ENCODE measurements at regions not wholly inside any gene's neighbourhood (a gene's known extent, or its start where the extent isn't known, plus 50 kb on each side); places are given as distances from the start of the nearest gene placed in this dataset.
A peak's percentile ranks its signal among the peaks of the same experiment; 100 is the strongest.

DNA sequence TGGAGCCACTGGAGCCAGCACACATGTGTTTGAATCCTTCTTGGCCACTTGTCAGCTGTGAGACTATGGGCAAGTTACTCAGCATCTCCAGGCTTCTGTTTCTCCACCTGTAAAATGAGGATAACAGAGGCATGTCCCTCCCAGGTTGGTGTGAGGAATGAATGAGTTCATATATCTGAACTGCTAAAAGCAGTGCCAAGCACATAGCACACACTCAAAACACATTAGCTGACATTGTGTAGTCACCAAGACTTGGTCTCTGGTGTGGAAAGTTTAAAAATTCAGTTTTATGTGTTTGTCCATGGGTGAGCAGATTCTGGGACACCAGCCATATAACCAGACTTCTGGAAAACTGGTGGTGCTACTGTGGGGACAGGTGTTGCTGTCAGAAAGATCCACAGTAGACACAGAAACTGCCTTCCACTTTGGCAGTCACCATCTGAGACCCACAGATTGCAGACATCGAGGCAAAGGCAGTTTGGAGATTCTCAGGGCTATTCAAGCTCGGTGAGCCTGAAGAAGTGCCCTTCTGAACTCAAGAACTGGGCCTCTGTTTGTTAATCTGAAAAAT, 115.8 kb downstream of the MRPL14 start:
- Mint-ChIP-seq H3K4me1 (ENCODE audit: insufficient read depth, unreplicated experiment) (peaks cover 43% of the 10 kb centered on the region), H3K9me3 (ENCODE audit: unreplicated experiment) (no peaks in the 10 kb centered on the region), H3K27ac (ENCODE audit: low read depth, unreplicated experiment) (peak overlapping the region; percentile 94), H3K27me3 (ENCODE audit: insufficient read depth, unreplicated experiment) (no peaks in the 10 kb centered on the region), H3K36me3 (ENCODE audit: insufficient read depth, unreplicated experiment) (no peaks in the 10 kb centered on the region), H3K4me3 (ENCODE audit: unreplicated experiment) (no peak overlapping the region)
- TF ChIP-seq, protein P1, sequence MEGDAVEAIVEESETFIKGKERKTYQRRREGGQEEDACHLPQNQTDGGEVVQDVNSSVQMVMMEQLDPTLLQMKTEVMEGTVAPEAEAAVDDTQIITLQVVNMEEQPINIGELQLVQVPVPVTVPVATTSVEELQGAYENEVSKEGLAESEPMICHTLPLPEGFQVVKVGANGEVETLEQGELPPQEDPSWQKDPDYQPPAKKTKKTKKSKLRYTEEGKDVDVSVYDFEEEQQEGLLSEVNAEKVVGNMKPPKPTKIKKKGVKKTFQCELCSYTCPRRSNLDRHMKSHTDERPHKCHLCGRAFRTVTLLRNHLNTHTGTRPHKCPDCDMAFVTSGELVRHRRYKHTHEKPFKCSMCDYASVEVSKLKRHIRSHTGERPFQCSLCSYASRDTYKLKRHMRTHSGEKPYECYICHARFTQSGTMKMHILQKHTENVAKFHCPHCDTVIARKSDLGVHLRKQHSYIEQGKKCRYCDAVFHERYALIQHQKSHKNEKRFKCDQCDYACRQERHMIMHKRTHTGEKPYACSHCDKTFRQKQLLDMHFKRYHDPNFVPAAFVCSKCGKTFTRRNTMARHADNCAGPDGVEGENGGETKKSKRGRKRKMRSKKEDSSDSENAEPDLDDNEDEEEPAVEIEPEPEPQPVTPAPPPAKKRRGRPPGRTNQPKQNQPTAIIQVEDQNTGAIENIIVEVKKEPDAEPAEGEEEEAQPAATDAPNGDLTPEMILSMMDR (IDR thresholded peaks at IDR 0.05; ENCODE audit: unreplicated experiment) = no peak
- intact Hi-C loops (cut with micrococcal nuclease) = loop anchor here (5.0 kb wide), 1 partner anchor 239 kb away; the partner anchor contains the start of gene VEGFA
- BruUV-seq (replicated peaks) = no TSS peak
- no peak for DNase-seq (ENCODE audit: unreplicated experiment)
- ChIA-PET POLR2A (interaction anchor here (1.1 to 1.6 kb wide), 5 partner anchors 10 to 31 kb away, joined by 3 to 5 read pairs (median 3); no protein-coding TSS in a partner anchor), CTCF (interaction anchor here (0.6 to 1.4 kb wide), 5 partner anchors 10 to 316 kb away, joined by 3 to 5 read pairs (median 3); no protein-coding TSS in a partner anchor)

DNA sequence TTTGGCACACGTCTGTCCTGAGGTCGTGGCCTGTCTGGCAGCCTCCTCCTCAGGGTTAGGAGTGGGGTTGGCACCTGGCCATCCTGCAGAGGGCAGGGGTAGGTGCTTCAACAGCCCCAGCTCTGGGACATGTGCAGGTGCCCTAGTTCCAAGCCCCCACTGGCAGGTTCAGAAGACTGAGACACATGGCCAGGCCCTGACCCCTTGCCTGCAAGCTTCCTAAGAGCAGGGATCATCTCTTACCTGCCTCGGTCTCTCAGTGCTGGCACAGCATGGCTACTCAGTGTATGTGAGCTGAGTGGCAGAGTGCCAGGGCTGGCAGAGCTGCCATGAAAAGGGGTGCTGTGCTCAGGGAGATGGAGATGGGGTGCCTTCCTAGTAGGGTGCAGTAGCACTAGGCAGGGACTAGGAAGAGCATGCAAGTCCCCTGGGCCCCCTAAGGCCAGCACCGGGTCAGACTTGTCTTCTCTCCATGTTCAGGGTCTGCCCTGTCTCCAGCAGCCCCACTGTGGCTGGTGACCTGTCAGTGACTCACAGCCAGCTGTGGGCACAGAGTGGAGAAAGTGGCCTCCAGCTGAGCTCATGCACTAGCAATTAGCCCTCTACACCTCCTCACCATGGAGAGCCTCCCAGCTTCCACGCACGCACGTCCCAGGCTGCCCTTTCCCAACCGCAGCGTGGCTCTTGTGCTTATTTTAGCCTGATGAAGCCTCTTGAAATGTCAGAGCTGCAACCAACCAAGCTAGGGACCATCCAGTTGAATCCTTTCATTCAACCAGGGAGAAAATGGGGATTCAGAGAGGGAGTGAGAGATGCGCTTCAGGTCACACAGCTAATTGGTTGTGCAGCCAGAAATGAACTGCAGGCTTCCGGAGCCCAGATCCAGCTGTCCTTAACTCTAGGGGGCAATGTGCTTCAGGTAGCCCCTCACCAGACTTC, 116.6 kb downstream of the MRPL14 start:
- peaks cover 39% of the 10 kb centered on the region for H3K4me1 Mint-ChIP-seq (ENCODE audit: insufficient read depth, unreplicated experiment)
- H3K36me3 Mint-ChIP-seq (ENCODE audit: insufficient read depth, unreplicated experiment) = no peaks in the 10 kb centered on the region
- POLR2A ChIA-PET = interaction anchor here (0.7 to 1.6 kb wide), 7 partner anchors 10 to 240 kb away, joined by 3 to 5 read pairs (median 3); no protein-coding TSS in a partner anchor
- peak overlapping the region; percentile 25 for H3K4me3 Mint-ChIP-seq (ENCODE audit: unreplicated experiment)
- H3K27ac Mint-ChIP-seq (ENCODE audit: low read depth, unreplicated experiment) = peak overlapping the region; percentile 79
- no TSS peak for BruUV-seq (replicated peaks)
- H3K9me3 Mint-ChIP-seq (ENCODE audit: unreplicated experiment) = no peaks in the 10 kb centered on the region
- DNase-seq (ENCODE audit: unreplicated experiment) = peak; percentile 91
- TF ChIP-seq, protein P1 (IDR thresholded peaks at IDR 0.05; ENCODE audit: unreplicated experiment) = no peak
- intact Hi-C loops (cut with micrococcal nuclease) = loop anchor here (1.0 to 5.0 kb wide), 2 partner anchors 238 to 285 kb away; partner anchors contain the start of gene VEGFA
- CTCF ChIA-PET = interaction anchor here (0.6 to 1.4 kb wide), 5 partner anchors 9 to 315 kb away, joined by 3 to 5 read pairs (median 3); no protein-coding TSS in a partner anchor
- no peaks in the 10 kb centered on the region for H3K27me3 Mint-ChIP-seq (ENCODE audit: insufficient read depth, unreplicated experiment)

- Mint-ChIP-seq H3K36me3 (ENCODE audit: insufficient read depth, unreplicated experiment) (no peaks in the 10 kb centered on the region), H3K27me3 (ENCODE audit: insufficient read depth, unreplicated experiment) (no peaks in the 10 kb centered on the region), H3K9me3 (ENCODE audit: unreplicated experiment) (no peaks in the 10 kb centered on the region), H3K4me1 (ENCODE audit: insufficient read depth, unreplicated experiment) (peaks cover 44% of the 10 kb centered on the region), H3K4me3 (ENCODE audit: unreplicated experiment) (no peak overlapping the region), H3K27ac (ENCODE audit: low read depth, unreplicated experiment) (peak overlapping the region; percentile 79)
- intact Hi-C loops (cut with micrococcal nuclease) = loop anchor here (1.0 to 5.0 kb wide), 2 partner anchors 237 to 284 kb away; partner anchors contain the start of gene VEGFA
- ChIA-PET POLR2A (interaction anchor here (1.2 to 1.6 kb wide), 2 partner anchors 17 to 24 kb away, joined by 3 to 5 read pairs; no protein-coding TSS in a partner anchor), CTCF (interaction anchor here (1.1 kb wide), 1 partner anchor 65 kb away, joined by 5 read pairs; no protein-coding TSS in a partner anchor)
- TF ChIP-seq, protein P1 (IDR thresholded peaks at IDR 0.05; ENCODE audit: unreplicated experiment) = no peak
- BruUV-seq (replicated peaks) = no TSS peak
- peak; percentile 86 for DNase-seq (ENCODE audit: unreplicated experiment)
These were observed 117.6 kb downstream of the MRPL14 start for GRCh38 chr6:44009425-44010321.

Measured in MCF 10A (cell line).